OCI-LY1 (cell line): ENCODE measurements at regions not wholly inside any gene's neighbourhood (a gene's known extent, or its start where the extent isn't known, plus 50 kb on each side); places are given as distances from the start of the nearest gene placed in this dataset.

ENCODE experiments used
- H2AFZ ChIP-seq: fragments of 200-600 bp; sonication (generic), shearing (Covaris generic); 2 replicates; pipeline ENCODE4 v1.6.0; 2014; ENCODE audit warnings: antibody characterized with exemption, mild to moderate bottlenecking, low read length
- H3F3A ChIP-seq: fragments of 200-600 bp; sonication (generic), shearing (Covaris generic); 2 replicates; pipeline ENCODE4 v1.6.0; 2014; ENCODE audit warnings: mild to moderate bottlenecking, antibody characterized with exemption, low read length, moderate library complexity; ENCODE audit not compliant: insufficient read depth
- H3K27ac ChIP-seq: fragments of 200-600 bp; sonication (generic); 2 replicates; pipeline ENCODE4 v1.5.1; 2014; ENCODE audit warnings: low read length, mixed run types, mild to moderate bottlenecking, low read depth; ENCODE audit not compliant: poor library complexity, severe bottlenecking
- H3K27me3 ChIP-seq: fragments of 200-600 bp; sonication (generic); 2 replicates; pipeline ENCODE4 v1.6.0; 2014; ENCODE audit warnings: antibody characterized with exemption, mild to moderate bottlenecking, low read length, moderate library complexity; ENCODE audit not compliant: insufficient read depth
- H3K36me3 ChIP-seq: fragments of 200-600 bp; sonication (generic); 2 replicates; pipeline ENCODE4 v1.6.1; 2014; ENCODE audit warnings: mild to moderate bottlenecking, antibody characterized with exemption, low read length, moderate library complexity, mixed read lengths; ENCODE audit not compliant: insufficient read depth
- H3K4me1 ChIP-seq: fragments of 200-600 bp; sonication (generic); 2 replicates; pipeline ENCODE4 v1.5.1; 2014; ENCODE audit warnings: mild to moderate bottlenecking, low read length, moderate library complexity; ENCODE audit not compliant: insufficient read depth, severe bottlenecking
- H3K4me2 ChIP-seq: fragments of 200-600 bp; sonication (generic), shearing (Covaris generic); 2 replicates; pipeline ENCODE4 v1.6.1; 2014; ENCODE audit warnings: low read length
- H3K4me3 ChIP-seq: fragments of 200-600 bp; sonication (generic); 2 replicates; pipeline ENCODE4 v1.5.1; 2014; ENCODE audit warnings: low read length, low read depth, mild to moderate bottlenecking, mixed read lengths; ENCODE audit not compliant: poor library complexity, severe bottlenecking
- H3K79me2 ChIP-seq: fragments of 200-600 bp; shearing (Covaris generic); 2 replicates; pipeline ENCODE4 v1.6.1; 2016; ENCODE audit warnings: mixed run types, low read length, mixed read lengths; ENCODE audit not compliant: insufficient read depth
- H3K9ac ChIP-seq: fragments of 200-600 bp; sonication (generic), shearing (Covaris generic); 2 replicates; pipeline ENCODE4 v1.6.1; 2014; ENCODE audit warnings: mild to moderate bottlenecking, low read length, mixed read lengths
- H3K9me2 ChIP-seq: fragments of 200-600 bp; sonication (generic), shearing (Covaris generic); 2 replicates; pipeline ENCODE4 v1.6.1; 2014; ENCODE audit warnings: low read depth, mild to moderate bottlenecking, low read length, mixed read lengths
- H3K9me3 ChIP-seq: fragments of 200-600 bp; shearing (Covaris generic); 2 replicates; pipeline ENCODE4 v1.6.1; 2014; ENCODE audit warnings: low read length, mixed read lengths
- H4K20me1 ChIP-seq: fragments of 200-600 bp; sonication (generic), shearing (Covaris generic); 2 replicates; pipeline ENCODE4 v1.6.0; 2016; ENCODE audit warnings: mild to moderate bottlenecking, low read length; ENCODE audit not compliant: insufficient read depth
- CTCF ChIP-seq: fragments of 200-600 bp; sonication (generic), shearing (Covaris generic); IDR thresholded peaks from 2 replicates; pipeline ENCODE4 v1.5.1; 2017; ENCODE audit warnings: mild to moderate bottlenecking, antibody characterized with exemption, low read length, moderate library complexity, mixed read lengths
- EZH2 ChIP-seq: fragments of 200-600 bp; sonication (generic), shearing (Covaris generic); IDR thresholded peaks from 2 replicates; pipeline ENCODE4 v1.8.0; 2017; ENCODE audit warnings: borderline replicate concordance, mixed run types, mild to moderate bottlenecking, antibody characterized with exemption, low read length, moderate library complexity, mixed read lengths

- Histone ChIP-seq H4K20me1 (no peaks in the 10 kb centered on the region), H3K79me2 (no peaks in the 10 kb centered on the region), H3K27ac (no peak overlapping the region), H3K27me3 (no peaks in the 10 kb centered on the region), H3K9me2 (no peaks in the 10 kb centered on the region), H3F3A (no peaks in the 10 kb centered on the region), H2AFZ (no peak overlapping the region), H3K4me2 (no peak overlapping the region), H3K4me3 (no peak overlapping the region), H3K9ac (no peak overlapping the region), H3K36me3 (no peaks in the 10 kb centered on the region), H3K9me3 (no peaks in the 10 kb centered on the region), H3K4me1 (no peaks in the 10 kb centered on the region)
- TF ChIP-seq CTCF: no peak
- TF ChIP-seq EZH2: no peak
These were observed 516.6 kb upstream of the SYT4 start for GRCh38 chr18:43793910-43794309.

- Histone ChIP-seq H3K27me3 (no peaks in the 10 kb centered on the region), H3K9ac (no peak overlapping the region), H3K9me2 (no peaks in the 10 kb centered on the region), H3K79me2 (no peaks in the 10 kb centered on the region), H3K36me3 (no peaks in the 10 kb centered on the region), H3F3A (no peaks in the 10 kb centered on the region), H3K27ac (no peak overlapping the region), H2AFZ (no peak overlapping the region), H3K4me2 (no peak overlapping the region), H3K4me1 (no peaks in the 10 kb centered on the region), H4K20me1 (no peaks in the 10 kb centered on the region), H3K4me3 (no peak overlapping the region), H3K9me3 (no peaks in the 10 kb centered on the region)
- TF ChIP-seq CTCF: no peak
- no peak for TF ChIP-seq EZH2
These were observed 517.1 kb upstream of the SYT4 start for GRCh38 chr18:43794363-43794762.

DNA sequence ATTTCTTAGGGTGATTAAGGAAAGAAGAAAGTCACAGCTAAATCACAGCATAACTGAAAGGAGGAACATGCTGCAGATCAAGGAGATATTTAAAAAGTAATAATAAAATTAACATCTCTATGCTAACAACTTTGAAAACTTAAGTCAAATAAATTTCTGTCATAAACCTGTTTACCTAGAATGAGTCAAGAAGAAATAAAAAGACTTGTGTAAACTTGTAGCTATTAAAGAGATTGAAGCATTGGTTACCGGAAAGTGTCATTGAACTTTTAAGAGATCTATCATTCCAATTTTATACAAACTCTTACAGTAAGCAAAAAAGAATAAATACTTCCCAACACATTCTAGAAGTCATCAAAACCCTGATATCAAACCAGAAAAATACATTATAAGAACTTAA, 520.1 kb upstream of the SYT4 start:
- H3K4me2 ChIP-seq: no peak overlapping the region
- no peaks in the 10 kb centered on the region for H3K4me1 ChIP-seq
- no peak overlapping the region for H3K4me3 ChIP-seq
- no peaks in the 10 kb centered on the region for H4K20me1 ChIP-seq
- no peak overlapping the region for H3K27ac ChIP-seq
- H3K9me3 ChIP-seq: no peaks in the 10 kb centered on the region
- no peaks in the 10 kb centered on the region for H3K79me2 ChIP-seq
- H3F3A ChIP-seq: no peaks in the 10 kb centered on the region
- no peak overlapping the region for H2AFZ ChIP-seq
- H3K27me3 ChIP-seq: no peaks in the 10 kb centered on the region
- no peaks in the 10 kb centered on the region for H3K36me3 ChIP-seq
- no peak for TF ChIP-seq EZH2
- TF ChIP-seq CTCF: no peak
- no peak overlapping the region for H3K9ac ChIP-seq
- H3K9me2 ChIP-seq: no peaks in the 10 kb centered on the region
